ENCODE measurements at regions not wholly inside any gene's neighbourhood (a gene's known extent, or its start where the extent isn't known, plus 50 kb on each side); places are given as distances from the start of the nearest gene placed in this dataset.

- Histone ChIP-seq H3K9me3 (no peaks in the 10 kb centered on the region), H3K36me3 (ENCODE audit: insufficient read depth in 1 of 2, low read depth in 1 of 2) (no peaks in the 10 kb centered on the region), H3K27ac (no peak overlapping the region), H3K4me3 (no peak overlapping the region), H3K27me3 (ENCODE audit: insufficient read depth in 3 of 3, low read length in 2 of 3) (no peaks in the 10 kb centered on the region), H3K4me1 (no peaks in the 10 kb centered on the region)
- no peak for TF ChIP-seq CTCF (IDR thresholded peaks at IDR 0.05)
- intact Hi-C loops (cut with DNase I) = no loop called here
- ATAC-seq (no peak), DNase-seq (no peak)
These were observed 293.7 kb upstream of the CPEB2 start for GRCh38 chr4:14708574-14708973.

GRCh38 chr4:14711259-14711658 lies 291.0 kb upstream of the CPEB2 start:
- no peaks in the 10 kb centered on the region for H3K27me3 ChIP-seq (ENCODE audit: insufficient read depth in 3 of 3, low read length in 2 of 3)
- no peaks in the 10 kb centered on the region for H3K36me3 ChIP-seq (ENCODE audit: insufficient read depth in 1 of 2, low read depth in 1 of 2)
- no peak for TF ChIP-seq CTCF (IDR thresholded peaks at IDR 0.05)
- intact Hi-C loops (cut with DNase I) = no loop called here
- no peak for ATAC-seq
- 62 to 68% (median 64%) methylated on average over 4 of the region's 4 CpGs for whole genome bisulfite sequencing, 3 donors
- no peaks in the 10 kb centered on the region for H3K9me3 ChIP-seq
- no peak overlapping the region for H3K4me3 ChIP-seq
- no peak for DNase-seq
- H3K27ac ChIP-seq = no peak overlapping the region
- H3K4me1 ChIP-seq = no peaks in the 10 kb centered on the region

GRCh38 chr4:14716691-14717090 lies 285.6 kb upstream of the CPEB2 start:
- Histone ChIP-seq H3K27ac (no peak overlapping the region), H3K36me3 (ENCODE audit: insufficient read depth in 1 of 2, low read depth in 1 of 2) (no peaks in the 10 kb centered on the region), H3K4me3 (no peak overlapping the region), H3K4me1 (no peaks in the 10 kb centered on the region), H3K9me3 (no peaks in the 10 kb centered on the region), H3K27me3 (ENCODE audit: insufficient read depth in 3 of 3, low read length in 2 of 3) (no peaks in the 10 kb centered on the region)
- no peak for TF ChIP-seq CTCF (IDR thresholded peaks at IDR 0.05)
- DNase-seq (no peak), ATAC-seq (no peak)
- intact Hi-C loops (cut with DNase I) = no loop called here
- 60 to 65% (median 62%) methylated on average over 6 of the region's 6 CpGs for WGBS, 3 donors

GRCh38 chr4:14719053-14719452 lies 283.2 kb upstream of the CPEB2 start:
- WGBS, 3 donors = 51 to 61% (median 59%) methylated on average over 3 of the region's 3 CpGs
- no peaks in the 10 kb centered on the region for H3K4me1 ChIP-seq
- no peak for DNase-seq

More at GRCh38 chr4:14719053-14719452, 283.2 kb upstream of the CPEB2 start:
- Histone ChIP-seq H3K27ac (no peak overlapping the region), H3K9me3 (no peaks in the 10 kb centered on the region), H3K27me3 (ENCODE audit: insufficient read depth in 3 of 3, low read length in 2 of 3) (no peaks in the 10 kb centered on the region), H3K4me3 (no peak overlapping the region), H3K36me3 (ENCODE audit: insufficient read depth in 1 of 2, low read depth in 1 of 2) (no peaks in the 10 kb centered on the region)
- TF ChIP-seq CTCF (IDR thresholded peaks at IDR 0.05) = no peak
- ATAC-seq = no peak
- intact Hi-C loops (cut with DNase I) = no loop called here
